Thyroid gland (tissue), 4 donors: ENCODE measurements at regions not wholly inside any gene's neighbourhood (a gene's known extent, or its start where the extent isn't known, plus 50 kb on each side); places are given as distances from the start of the nearest gene placed in this dataset.
"Not testable (repeated sequence)": the region's sequence is repeated elsewhere in the genome, so short reads cannot be mapped to it uniquely, and the experiment has no call there.

ENCODE experiments used
- DNase-seq, 2 donors: peaks; one replicate each; pipeline ENCODE4 v3.0.0-alpha.2; 2019
- H3K27ac ChIP-seq, 3 donors: fragments of 200-600 bp; sonication (generic); 1 replicate in 2 of 3; 2 replicates in 1 of 3; pipeline ENCODE4 v1.5.1; 2016 to 2019; ENCODE audit warnings: mild to moderate bottlenecking in 1 of 3, moderate library complexity in 1 of 3
- H3K27me3 ChIP-seq: fragments of 200-600 bp; sonication (generic); one replicate; pipeline ENCODE4 v1.5.1; 2019
- H3K36me3 ChIP-seq, 2 donors: fragments of 200-600 bp; sonication (generic); one replicate each; pipeline ENCODE4 v1.5.1; 2016 to 2019
- H3K4me1 ChIP-seq, 2 donors: fragments of 200-600 bp; sonication (generic); one replicate each; pipeline ENCODE4 v1.5.1; 2017 to 2019
- H3K4me3 ChIP-seq, 3 donors: fragments of 200-600 bp; sonication (generic); replicated peaks in 1 of 3; 1 replicate in 2 of 3; 2 replicates in 1 of 3; pipeline ENCODE4 v1.5.1; 2016; ENCODE audit warnings: mild to moderate bottlenecking in 1 of 3
- H3K9me3 ChIP-seq: fragments of 200-600 bp; sonication (generic); one replicate; pipeline ENCODE4 v1.5.1; 2017
- CTCF ChIP-seq, 6 experiments: fragments of 200-600 bp in 3 of 6; fragments of 450-650 bp in 3 of 6; sonication (generic) in 3 of 6; IDR thresholded peaks; one replicate each; pipeline ENCODE4 v1.5.1; 2016 to 2019; ENCODE audit warnings: antibody characterized with exemption in 6 of 6, mild to moderate bottlenecking in 2 of 6, inconsistent platforms in 1 of 6, moderate library complexity in 1 of 6
- POLR2A ChIP-seq, 2 donors: fragments of 450-650 bp; IDR thresholded peaks; one replicate each; pipeline ENCODE4 v1.6.1; 2017; ENCODE audit warnings: antibody characterized with exemption in 2 of 2, mild to moderate bottlenecking in 2 of 2, moderate library complexity in 1 of 2
- WGBS, 2 donors: methylation state at CpG; one replicate each; pipeline ENCODE4 v1.1.5; 2017; 5-methylcytosine and 5-hydroxymethylcytosine counted together
- intact Hi-C: fragments of 100-400 bp; cut with DNase I; formaldehyde crosslinking; loops from one replicate; pipeline ENCODE4 v1.15.1; 2023

DNA sequence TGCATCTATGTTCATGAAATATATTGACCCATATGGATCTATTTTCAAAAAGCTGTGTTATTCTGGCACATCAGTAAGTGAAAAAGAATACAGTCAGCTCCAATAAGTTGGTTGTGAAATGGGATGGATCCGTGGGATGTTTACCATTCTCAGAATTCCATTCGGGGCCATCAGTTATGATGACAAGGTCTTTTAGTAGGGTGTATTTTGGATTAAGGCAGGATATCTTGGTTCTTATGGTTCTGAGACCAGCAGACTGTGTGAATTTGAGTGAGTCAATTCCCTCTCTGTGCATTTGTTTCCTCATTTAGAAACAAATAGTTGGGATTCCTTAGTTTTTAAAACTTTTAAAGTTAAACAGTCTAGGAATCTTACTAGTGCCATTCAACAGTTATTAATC lies 287.4 kb downstream of the CD109 start:
- DNase-seq: no peak
- intact Hi-C loops: no loop called here
- TF ChIP-seq CTCF (IDR thresholded peaks at IDR 0.05): no peak
- TF ChIP-seq POLR2A (IDR thresholded peaks at IDR 0.05): no peak
- Histone ChIP-seq H3K27me3 (no peaks in the 10 kb centered on the region), H3K4me1 (no peaks in the 10 kb centered on the region), H3K27ac (no peak overlapping the region), H3K9me3 (no peaks in the 10 kb centered on the region), H3K4me3 (no peak overlapping the region), H3K36me3 (no peaks in the 10 kb centered on the region)
- WGBS, 2 donors: 76 to 78% methylated on average over 2 of the region's 2 CpGs

GRCh38 chr6:73980096-73980495 lies 284.1 kb downstream of the CD109 start:
- Histone ChIP-seq H3K27me3 (no peaks in the 10 kb centered on the region), H3K36me3 (no peaks in the 10 kb centered on the region), H3K4me3 (no peak overlapping the region), H3K27ac (no peak overlapping the region), H3K9me3 (no peaks in the 10 kb centered on the region), H3K4me1 (no peaks in the 10 kb centered on the region)
- TF ChIP-seq POLR2A (IDR thresholded peaks at IDR 0.05): no peak
- TF ChIP-seq CTCF (IDR thresholded peaks at IDR 0.05): no peak
- intact Hi-C loops: no loop called here
- DNase-seq: no peak

DNA sequence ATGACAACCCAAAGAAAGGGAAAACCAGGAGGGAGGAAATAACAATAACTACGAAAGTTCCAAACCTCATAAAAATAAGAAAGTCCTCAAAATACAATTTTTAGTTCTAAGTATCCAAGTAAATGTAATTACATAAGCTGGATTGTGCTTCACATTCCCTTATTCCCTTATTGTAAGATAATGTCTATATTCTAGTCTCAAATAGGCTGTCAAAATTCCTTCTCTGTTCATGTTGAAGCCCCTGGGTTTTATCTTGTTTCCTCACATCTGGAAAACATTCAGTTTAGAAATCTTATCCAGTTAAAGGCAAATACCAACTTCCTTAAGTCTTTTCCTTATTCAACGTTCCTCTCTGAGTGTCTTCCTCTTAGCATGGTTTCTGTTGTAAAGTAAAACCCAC lies 282.3 kb downstream of the CD109 start:
- Histone ChIP-seq H3K9me3 (no peaks in the 10 kb centered on the region), H3K27me3 (no peaks in the 10 kb centered on the region), H3K4me3 (no peak overlapping the region), H3K36me3 (no peaks in the 10 kb centered on the region), H3K27ac (no peak overlapping the region), H3K4me1 (no peaks in the 10 kb centered on the region)
- TF ChIP-seq POLR2A (IDR thresholded peaks at IDR 0.05) (no peak), CTCF (IDR thresholded peaks at IDR 0.05) (no peak)
- intact Hi-C loops: no loop called here
- WGBS, 2 donors: 54 to 62% methylated on average over 2 of the region's 2 CpGs
- no peak for DNase-seq

DNA sequence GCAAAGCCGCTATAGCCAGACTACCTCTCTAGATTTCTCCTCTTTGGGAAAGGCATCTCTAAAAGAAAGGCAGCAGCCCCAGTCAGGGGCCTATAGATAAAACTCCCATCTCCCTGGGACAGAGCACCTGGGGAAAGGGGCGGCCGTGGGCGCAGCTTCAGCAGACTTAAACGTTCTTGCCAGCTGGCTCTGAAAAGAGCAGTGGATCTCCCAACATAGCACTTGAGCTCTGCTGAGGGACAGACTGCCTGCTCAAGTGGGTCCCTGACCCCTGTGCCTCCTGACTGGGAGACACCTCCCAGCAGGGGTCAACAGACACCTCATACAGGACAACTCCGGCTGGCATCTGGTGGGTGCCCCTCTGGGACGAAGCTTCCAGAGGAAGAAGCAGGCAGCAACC lies 276.5 kb downstream of the CD109 start:
- DNase-seq, H3K4me3 ChIP-seq, H3K27ac ChIP-seq, H3K27me3 ChIP-seq, H3K36me3 ChIP-seq, H3K9me3 ChIP-seq, H3K4me1 ChIP-seq, intact Hi-C loops: not testable (repeated sequence)
- WGBS, 2 donors: 78 to 83% methylated on average over 2 to 7 of the region's 7 CpGs

DNA sequence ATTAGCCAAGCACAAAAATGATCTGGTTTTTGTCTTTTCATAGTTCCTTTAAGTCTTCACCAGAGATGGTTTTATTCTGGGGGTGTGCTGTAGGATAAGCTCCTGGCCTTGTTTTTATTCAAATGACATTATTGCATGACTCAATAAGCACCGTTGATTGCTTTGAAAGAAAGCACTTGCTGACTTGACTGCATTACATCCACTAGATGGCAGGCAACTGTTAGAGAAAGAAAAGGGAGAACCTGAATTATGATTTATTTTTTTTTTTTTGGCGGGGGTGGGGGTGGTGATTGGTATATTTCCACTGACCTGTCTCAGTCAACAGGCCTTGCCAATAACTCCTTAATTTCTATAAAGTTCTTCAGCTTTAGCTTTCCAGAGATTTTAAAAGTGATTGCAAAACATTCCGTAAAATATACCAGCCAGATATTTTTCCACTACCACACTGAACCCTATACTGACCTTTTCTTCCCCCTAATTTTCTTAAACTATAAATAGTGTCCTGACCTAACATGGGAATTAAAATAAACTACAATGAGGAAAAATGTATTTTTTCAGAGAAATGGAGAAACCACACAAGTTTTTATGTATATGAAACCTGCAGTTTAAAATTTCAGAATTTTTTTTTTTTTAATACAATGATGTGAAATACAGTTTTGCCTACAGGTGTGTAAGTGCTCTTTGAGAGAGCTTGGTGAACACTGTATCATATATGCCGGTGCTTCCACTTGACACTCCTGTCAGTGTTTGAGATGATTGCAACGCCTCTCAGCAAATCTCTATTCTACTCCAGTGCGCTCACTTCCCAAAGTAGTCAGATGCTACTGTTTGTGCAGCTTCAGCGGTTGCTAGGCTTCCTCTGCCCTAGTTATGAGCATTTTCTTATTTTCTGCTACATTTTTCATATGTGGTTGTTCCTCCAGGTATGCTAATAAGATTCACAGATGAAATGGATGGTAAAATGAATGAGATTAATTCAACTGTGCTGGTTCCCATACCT lies 274.3 kb downstream of the CD109 start:
- no peaks in the 10 kb centered on the region for H3K9me3 ChIP-seq
- no peak overlapping the region for H3K4me3 ChIP-seq
- TF ChIP-seq POLR2A (IDR thresholded peaks at IDR 0.05) (no peak), CTCF (IDR thresholded peaks at IDR 0.05) (peak in 3 of 6 experiments; percentile 46 to 57 (median 47))
- no peaks in the 10 kb centered on the region for H3K4me1 ChIP-seq
- DNase-seq: no peak
- no peak overlapping the region for H3K27ac ChIP-seq
- intact Hi-C loops: no loop called here
- WGBS, 2 donors: 42 to 48% methylated on average over 7 of the region's 7 CpGs
- no peaks in the 10 kb centered on the region for H3K36me3 ChIP-seq
- H3K27me3 ChIP-seq: no peaks in the 10 kb centered on the region
